GM18498 (cell line): ENCODE measurements at regions not wholly inside any gene's neighbourhood (a gene's known extent, or its start where the extent isn't known, plus 50 kb on each side); places are given as distances from the start of the nearest gene placed in this dataset.
"Not testable (repeated sequence)": the region's sequence is repeated elsewhere in the genome, so short reads cannot be mapped to it uniquely, and the experiment has no call there.

Experiments
- ATAC-seq: cut with Tn5 transposase; IDR thresholded peaks from one replicate; pipeline ENCODE4 v1.9.1; 2021; ENCODE audit warnings: mild to moderate bottlenecking, moderate library complexity; ENCODE audit not compliant: unreplicated experiment

GRCh38 chr21:10426812-10427211, 94.6 kb upstream of the TPTE start:
- not testable (repeated sequence) for ATAC-seq

DNA sequence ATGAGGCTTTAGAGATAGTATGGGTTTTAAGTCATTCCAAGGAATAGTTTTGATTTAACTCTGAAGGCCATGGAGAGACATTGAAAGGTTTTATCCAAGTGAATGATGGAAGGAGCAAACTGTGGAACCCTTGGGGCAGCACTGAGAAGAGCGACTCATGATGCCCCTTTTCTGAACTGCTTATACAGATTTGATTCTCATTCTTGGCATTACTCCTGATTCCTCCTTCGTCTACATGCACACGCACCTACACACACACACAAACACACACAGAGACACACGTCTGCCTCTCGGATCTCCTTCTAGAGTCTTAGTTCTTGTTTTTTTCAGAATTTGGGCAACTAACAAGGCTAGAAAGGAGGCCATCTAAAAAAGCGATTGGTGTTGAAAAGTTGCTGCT, 94.1 kb upstream of the TPTE start:
- not testable (repeated sequence) for ATAC-seq

GRCh38 chr21:10428981-10429534, 92.3 kb upstream of the TPTE start:
- not testable (repeated sequence) for ATAC-seq

GRCh38 chr21:10430005-10430404, 91.4 kb upstream of the TPTE start:
- no peak for ATAC-seq

GRCh38 chr21:10431995-10432394, 89.4 kb upstream of the TPTE start:
- ATAC-seq, result not testable (repeated sequence)

DNA sequence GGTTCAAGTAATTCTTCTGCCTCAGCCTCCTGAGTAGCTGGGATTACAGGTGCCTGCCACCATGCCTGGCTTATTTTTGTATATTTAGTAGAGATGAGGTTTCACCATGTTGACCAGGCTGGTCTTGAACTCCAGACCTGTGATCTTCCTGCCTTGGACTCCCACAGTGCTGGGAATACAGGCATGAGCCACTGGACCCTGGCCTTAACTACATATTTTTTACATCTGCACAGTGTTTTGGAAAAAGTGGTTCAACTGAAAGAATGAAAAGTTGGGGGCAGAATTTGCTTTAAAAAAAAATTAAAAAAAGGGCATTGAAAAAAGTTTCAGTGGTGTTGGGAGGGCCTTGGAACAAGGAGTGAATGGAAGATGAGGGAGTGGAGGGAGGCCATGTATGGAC, 88.9 kb upstream of the TPTE start:
- ATAC-seq, result not testable (repeated sequence)

- ATAC-seq, result not testable (repeated sequence)
Observed at GRCh38 chr21:10437977-10438376, 83.4 kb upstream of the TPTE start.

DNA sequence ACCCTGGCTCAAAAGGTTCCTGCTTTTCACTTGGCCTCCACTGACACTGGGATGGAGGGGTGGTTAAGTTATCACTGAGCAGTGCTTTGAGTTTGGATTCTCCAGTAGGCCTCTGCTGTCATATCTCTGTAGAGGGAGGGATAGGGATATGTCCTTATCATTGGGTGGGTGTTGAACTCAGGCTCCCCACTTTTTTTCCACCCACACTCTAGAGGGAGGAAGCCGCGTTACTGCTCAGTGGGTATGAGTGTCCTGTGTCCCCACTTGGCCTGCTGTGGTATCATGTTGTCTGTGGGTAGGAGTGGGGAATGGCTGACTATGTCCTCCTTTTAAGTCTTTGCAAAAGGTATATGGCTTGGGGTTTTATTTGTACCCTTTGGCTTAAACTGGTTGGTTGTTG, 80.7 kb upstream of the TPTE start:
- ATAC-seq, result not testable (repeated sequence)

DNA sequence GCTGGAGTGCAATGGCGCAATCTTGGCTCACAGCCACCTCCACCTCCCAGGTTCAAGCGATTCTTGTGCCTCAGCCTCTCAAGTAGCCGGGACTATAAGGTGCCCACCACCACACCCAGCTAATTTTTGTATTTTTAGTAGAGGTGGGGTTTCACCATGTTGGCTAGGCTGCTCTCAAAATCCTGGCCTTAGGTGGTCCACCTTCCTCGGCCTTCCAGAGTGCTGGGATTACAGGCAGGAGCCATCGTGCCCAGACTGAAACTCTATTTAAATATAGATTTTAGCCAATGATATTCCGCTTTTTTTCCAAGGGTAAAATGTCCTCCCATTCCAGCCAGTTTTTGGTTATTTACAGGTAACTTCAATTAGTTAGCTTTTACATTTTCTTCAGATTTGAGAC, 79.4 kb upstream of the TPTE start:
- ATAC-seq, result not testable (repeated sequence)

DNA sequence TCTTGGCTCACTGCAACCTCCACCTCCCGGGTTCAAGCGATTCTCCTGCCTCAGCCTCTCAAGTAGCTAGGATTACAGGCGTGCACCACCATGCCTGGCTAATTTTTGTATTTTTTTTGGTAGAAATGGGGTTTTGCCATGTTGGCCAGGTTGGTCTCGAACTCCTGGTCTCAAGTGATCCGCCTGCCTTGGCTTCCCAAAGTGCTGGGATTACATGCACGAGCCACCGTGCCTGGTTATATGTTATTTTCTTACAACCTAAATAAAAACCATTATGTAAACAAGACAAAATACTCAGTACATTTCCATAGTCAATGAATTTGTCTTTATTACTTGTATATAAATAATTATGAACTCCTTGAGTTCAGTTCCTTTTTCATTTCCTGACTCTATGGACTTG, 75.7 kb upstream of the TPTE start:
- ATAC-seq, result not testable (repeated sequence)

- ATAC-seq, result not testable (repeated sequence)
Observed at GRCh38 chr21:10449451-10449850, 71.9 kb upstream of the TPTE start.

GRCh38 chr21:10451274-10451673, 70.1 kb upstream of the TPTE start:
- not testable (repeated sequence) for ATAC-seq

DNA sequence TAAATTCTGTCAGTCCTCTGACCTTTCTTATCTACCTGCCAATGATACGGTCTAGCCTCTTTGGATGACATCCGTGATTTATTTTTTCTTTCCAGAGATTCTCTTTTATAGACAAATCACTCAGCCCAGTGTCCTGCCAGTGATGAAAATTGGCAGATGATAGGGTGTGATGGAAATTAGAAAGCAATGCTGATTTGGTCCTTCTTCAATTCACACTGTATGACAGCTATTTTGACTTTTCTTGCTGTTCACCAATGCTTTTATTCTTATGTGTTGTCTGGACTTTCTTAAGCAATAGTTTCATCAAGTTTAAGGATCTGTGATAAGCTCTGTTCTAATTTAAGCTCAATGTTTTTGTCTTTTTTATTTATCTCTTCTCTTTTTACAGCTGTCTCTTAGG, 63.6 kb upstream of the TPTE start:
- not testable (repeated sequence) for ATAC-seq

GRCh38 chr21:10460957-10461356, 60.4 kb upstream of the TPTE start:
- ATAC-seq, result not testable (repeated sequence)

DNA sequence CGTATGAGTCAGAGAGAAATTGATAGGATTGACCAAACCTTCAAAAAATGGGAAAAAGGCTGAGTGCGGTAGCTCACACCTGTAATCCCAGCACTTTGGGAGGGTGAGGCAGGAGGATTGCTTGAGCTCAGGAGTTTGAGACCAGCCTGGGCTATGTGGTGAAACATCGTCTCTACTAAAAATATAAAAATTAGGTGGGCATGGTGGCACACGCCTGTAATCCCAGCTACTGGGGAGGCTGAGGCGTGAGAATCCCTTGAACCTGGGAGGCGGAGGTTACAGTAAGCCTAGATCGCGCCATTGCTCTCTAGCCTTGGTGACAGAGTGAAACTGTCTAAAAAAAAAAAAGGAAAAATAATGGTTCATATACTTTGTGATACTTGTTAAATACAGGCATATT, 59.9 kb upstream of the TPTE start:
- ATAC-seq, result not testable (repeated sequence)

DNA sequence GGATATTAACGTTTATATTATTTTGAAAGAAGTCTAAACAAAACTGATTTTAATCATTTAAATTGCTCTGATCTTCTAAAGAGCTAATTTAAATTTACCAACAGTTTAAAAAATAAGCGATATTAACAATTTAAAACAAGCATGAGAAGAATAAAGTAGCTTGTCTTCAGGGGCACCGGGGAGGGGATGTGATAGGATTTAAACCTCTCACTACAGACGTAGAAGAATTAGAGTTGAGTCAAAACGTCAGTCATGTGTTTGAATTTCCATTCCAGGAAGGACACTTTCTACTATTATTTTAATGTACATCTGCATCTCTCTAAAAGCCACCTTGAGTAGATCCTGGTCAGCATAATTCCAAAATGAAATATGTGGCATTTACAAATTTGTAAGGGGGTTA, 58.2 kb upstream of the TPTE start:
- no peak for ATAC-seq

DNA sequence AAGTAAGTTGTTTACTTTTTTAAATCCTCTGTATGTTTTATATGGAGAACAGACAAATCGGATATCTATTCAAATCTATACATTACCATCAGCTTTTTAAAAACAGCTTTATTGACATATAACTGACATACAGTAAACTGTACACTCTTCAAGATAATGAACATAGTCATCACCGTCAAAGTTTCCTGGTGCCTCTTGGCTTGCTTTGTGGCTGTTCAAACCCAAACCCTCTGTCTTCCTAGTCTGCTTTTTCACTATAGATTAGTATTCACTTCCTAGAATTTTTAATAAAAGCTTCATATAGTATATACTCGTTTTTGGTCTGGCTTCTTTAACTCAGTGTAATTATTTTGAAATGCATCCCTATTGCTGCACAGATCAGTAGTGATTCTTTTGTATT, 56.4 kb upstream of the TPTE start:
- no peak for ATAC-seq

- not testable (repeated sequence) for ATAC-seq
Observed at GRCh38 chr21:10465524-10466110, 55.8 kb upstream of the TPTE start.

- no peak for ATAC-seq
Observed at GRCh38 chr21:10466200-10466599, 55.2 kb upstream of the TPTE start.
